C4-2B (cell line): ENCODE measurements at regions not wholly inside any gene's neighbourhood (a gene's known extent, or its start where the extent isn't known, plus 50 kb on each side); places are given as distances from the start of the nearest gene placed in this dataset.

ENCODE experiments used
- ZFX ChIP-seq: fragments of 450-650 bp; IDR thresholded peaks from 2 replicates; pipeline ENCODE4 v1.6.1; 2017
- TF ChIP-seq, protein P1 (sequence below): fragments of 450-650 bp; conservative IDR thresholded peaks from 2 replicates; pipeline ENCODE4 v1.5.1; 2017; ENCODE audit warnings: mild to moderate bottlenecking

DNA sequence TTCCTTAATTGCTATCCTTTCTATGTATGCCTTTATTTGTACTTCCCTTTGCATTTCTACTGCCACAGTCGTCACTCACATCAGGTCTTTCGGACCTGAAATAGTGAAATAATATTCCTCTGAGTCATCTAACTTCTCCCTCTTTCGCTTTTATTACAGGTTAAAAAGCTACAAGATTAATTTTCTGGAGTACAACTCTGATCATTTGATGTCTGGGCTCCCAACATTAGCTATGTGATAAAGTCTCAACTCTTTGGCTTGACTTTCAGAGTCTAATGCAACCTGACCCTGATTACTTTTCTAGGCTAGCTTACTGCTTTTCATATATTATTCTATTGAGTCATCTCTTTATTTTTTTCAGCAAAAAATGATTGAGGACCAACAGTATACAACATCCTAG, 638.8 kb upstream of the WWC1 start:
- TF ChIP-seq, protein P1, sequence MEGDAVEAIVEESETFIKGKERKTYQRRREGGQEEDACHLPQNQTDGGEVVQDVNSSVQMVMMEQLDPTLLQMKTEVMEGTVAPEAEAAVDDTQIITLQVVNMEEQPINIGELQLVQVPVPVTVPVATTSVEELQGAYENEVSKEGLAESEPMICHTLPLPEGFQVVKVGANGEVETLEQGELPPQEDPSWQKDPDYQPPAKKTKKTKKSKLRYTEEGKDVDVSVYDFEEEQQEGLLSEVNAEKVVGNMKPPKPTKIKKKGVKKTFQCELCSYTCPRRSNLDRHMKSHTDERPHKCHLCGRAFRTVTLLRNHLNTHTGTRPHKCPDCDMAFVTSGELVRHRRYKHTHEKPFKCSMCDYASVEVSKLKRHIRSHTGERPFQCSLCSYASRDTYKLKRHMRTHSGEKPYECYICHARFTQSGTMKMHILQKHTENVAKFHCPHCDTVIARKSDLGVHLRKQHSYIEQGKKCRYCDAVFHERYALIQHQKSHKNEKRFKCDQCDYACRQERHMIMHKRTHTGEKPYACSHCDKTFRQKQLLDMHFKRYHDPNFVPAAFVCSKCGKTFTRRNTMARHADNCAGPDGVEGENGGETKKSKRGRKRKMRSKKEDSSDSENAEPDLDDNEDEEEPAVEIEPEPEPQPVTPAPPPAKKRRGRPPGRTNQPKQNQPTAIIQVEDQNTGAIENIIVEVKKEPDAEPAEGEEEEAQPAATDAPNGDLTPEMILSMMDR: no peak
- TF ChIP-seq ZFX: no peak
